GM12872 (cell line): ENCODE measurements at regions not wholly inside any gene's neighbourhood (a gene's known extent, or its start where the extent isn't known, plus 50 kb on each side); places are given as distances from the start of the nearest gene placed in this dataset.

ENCODE experiments used
- TF ChIP-seq, protein P1 (sequence below): IDR thresholded peaks from 3 replicates; pipeline ENCODE4 v1.5.1; 2011; ENCODE audit warnings: low read depth, mild to moderate bottlenecking, low read length, moderate library complexity; ENCODE audit not compliant: insufficient read depth

DNA sequence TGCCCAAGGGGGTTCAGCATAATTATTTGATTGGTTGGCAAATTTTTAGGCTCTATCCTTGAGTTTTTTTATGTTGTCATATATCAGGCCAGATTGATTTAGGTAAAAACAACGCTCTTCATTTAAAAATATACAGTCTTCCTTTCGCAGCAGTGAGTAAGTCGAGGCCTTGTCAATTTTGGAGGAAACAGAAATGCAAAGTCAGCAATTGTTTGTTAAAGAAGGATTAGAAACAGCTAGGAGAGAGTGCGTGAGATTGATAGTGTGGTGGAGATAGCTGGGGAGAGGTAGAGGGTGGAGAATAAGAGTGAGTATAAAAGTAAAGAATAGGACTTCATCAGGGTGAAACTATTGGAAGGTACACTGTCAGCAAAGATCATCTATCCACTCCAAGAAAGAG lies 830.8 kb downstream of the LUZP2 start:
- TF ChIP-seq, protein P1, sequence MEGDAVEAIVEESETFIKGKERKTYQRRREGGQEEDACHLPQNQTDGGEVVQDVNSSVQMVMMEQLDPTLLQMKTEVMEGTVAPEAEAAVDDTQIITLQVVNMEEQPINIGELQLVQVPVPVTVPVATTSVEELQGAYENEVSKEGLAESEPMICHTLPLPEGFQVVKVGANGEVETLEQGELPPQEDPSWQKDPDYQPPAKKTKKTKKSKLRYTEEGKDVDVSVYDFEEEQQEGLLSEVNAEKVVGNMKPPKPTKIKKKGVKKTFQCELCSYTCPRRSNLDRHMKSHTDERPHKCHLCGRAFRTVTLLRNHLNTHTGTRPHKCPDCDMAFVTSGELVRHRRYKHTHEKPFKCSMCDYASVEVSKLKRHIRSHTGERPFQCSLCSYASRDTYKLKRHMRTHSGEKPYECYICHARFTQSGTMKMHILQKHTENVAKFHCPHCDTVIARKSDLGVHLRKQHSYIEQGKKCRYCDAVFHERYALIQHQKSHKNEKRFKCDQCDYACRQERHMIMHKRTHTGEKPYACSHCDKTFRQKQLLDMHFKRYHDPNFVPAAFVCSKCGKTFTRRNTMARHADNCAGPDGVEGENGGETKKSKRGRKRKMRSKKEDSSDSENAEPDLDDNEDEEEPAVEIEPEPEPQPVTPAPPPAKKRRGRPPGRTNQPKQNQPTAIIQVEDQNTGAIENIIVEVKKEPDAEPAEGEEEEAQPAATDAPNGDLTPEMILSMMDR = no peak

DNA sequence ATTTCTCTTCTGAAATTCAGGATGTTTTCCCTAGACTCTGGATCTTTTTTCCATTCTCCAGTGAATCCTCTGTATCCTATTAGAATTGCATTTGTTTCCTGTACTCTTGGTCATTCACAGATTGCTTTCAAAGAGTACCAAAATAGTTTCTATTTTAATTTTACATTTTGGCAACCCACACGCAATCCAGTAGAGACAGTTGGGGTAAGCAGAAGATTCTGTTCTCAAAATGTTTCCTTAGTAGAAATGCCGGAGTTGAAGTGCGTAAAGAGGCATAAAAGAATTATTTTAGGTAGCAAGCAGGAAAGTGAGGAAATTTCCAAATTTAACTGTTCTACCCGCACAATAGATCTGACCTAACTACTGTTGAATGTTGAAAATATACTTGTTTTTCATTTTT lies 842.4 kb downstream of the LUZP2 start:
- TF ChIP-seq, protein P1 = no peak

DNA sequence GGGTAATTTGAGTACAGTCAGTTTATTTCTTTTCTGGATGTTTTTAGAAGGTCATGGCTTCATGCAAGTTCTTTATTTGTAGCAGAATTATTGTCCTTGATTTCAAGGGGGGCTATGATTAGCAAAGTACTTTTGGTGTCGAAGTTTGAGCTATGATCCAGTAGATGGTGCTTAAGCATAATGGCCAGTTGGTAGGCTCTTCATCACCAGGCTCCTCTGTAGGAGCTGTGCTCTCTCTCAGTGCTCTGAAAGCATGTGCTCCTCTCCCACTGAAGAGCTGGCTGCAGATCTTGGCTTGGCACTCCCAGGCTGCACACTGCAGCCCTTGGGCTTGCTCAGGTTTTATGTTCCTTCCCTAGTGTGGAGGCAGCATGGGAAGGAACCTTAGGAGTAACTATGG lies 852.7 kb downstream of the LUZP2 start:
- TF ChIP-seq, protein P1 = no peak

DNA sequence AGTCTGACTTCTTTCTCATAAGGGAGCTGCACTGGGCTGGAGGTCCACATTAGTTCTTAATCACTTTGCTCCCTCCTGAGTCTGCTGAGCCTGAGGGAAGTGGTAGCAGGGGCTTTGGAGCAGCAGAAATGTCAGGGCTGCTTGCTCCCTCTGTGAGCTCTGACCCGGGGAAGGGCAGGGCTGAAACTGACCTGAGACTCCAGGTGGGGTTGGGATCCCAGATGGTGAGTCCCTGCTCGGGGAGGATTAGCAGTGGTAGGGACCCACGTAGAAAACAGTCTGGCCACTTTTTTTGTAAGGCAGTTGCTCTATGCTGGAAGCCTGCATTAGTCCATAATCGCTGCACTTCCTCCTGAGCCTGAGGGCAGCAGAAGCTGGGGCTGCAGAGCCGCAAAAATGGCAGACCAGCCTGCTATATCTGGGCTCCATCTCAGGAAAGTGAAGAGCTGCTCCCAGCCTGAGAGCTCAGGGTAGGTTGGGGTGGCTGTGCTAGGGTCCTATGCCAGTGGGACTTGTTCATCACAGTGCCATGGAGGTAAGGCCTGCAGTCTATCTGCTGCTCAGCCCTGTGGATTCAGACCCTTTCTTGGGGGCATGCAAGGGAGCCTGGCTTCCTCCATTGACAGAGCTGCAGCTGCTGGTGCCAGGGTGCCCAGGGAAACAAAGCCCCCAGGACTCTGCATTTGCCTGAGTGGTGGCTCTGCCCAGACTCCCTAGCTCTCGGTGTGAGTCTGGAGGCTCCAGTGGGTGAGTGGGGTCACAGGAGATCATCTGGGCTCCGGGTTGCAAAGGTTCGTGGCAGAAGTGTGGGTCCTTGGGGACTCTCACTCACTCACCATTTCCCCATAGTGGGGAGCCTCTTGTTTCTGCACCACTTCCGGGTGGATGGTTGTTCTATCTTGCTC lies 854.3 kb downstream of the LUZP2 start:
- TF ChIP-seq, protein P1 = no peak

DNA sequence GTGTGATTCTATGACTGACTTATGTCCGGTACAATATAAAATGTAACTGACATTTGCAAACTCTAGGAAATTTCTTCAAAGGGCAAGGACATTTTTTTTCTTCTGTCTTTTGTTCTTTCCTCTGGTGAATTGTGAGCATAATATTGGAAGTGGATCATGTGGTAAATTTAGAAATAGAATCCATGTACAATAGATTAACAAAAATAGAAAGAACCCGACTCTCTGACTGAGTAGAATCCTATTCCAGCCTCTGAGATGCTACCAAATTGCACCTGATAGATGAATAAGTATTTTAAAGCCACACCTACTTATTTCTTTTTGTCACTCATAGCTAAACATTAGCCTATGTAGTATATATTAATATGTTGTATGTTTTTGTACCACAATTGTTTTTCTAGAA lies 860.3 kb downstream of the LUZP2 start:
- TF ChIP-seq, protein P1 = no peak

DNA sequence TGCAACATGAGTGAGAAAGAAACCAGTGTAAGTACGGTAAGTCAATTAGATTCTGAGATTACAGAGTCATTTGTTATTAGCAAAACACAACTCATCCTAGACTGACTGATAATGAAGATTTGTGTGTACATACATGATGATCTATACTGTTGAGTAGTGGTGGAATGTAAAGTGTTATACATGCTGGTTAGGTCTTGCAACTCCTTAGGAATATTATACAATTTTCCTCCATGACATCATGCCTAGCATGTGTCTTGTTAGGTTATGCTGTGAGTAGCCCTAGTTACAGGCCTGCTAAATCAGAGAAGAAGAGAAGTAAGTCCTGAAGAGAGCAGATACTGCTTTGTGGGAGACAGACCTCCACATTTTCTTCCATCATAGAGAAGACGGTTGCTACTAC lies 880.6 kb downstream of the LUZP2 start:
- TF ChIP-seq, protein P1 = no peak

DNA sequence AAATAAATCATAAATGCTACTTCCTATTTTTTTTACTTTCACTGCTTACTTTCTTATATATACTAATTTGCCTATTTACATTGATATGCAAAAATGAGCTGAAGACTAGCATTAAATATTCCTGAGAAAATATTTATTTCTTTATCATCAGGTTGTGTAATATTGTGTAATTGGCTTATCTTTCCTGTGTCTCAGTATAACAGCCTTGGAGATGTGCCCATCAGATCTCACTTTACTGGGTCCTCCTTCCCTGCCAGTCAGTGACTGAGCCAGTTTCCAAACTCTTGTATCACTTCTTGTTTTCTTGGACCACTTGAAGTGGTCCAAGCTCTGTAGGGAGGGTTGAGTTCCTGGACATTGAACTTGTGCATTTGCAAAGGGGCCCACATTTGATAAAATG lies 900.0 kb downstream of the LUZP2 start:
- TF ChIP-seq, protein P1 = no peak
